ENCODE measurements at regions not wholly inside any gene's neighbourhood (a gene's known extent, or its start where the extent isn't known, plus 50 kb on each side); places are given as distances from the start of the nearest gene placed in this dataset.

DNA sequence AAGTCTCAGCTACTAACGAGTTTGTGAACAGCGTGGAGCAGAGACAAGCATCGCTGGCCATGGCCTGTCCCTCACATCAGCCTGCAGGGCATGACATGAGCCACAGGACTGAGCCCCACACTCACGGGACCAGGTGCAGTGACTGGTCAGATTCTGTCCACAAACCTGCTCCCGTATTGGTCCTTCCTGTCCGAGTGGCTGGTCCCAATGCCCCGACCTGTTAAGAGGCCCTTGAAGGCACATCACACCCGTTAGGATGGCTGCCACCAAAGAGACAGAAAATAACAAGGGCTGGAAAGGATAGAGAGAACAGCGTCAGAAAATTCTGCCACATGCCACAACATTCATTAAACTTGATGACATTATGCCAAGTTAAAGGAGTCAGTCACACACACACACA lies 403.2 kb upstream of the MYT1L start:
- no peak for DNase-seq (ENCODE audit: low read depth)
- no peak overlapping the region for H3K4me3 ChIP-seq (ENCODE audit: low read depth, low read length)
- TF ChIP-seq, protein P1, sequence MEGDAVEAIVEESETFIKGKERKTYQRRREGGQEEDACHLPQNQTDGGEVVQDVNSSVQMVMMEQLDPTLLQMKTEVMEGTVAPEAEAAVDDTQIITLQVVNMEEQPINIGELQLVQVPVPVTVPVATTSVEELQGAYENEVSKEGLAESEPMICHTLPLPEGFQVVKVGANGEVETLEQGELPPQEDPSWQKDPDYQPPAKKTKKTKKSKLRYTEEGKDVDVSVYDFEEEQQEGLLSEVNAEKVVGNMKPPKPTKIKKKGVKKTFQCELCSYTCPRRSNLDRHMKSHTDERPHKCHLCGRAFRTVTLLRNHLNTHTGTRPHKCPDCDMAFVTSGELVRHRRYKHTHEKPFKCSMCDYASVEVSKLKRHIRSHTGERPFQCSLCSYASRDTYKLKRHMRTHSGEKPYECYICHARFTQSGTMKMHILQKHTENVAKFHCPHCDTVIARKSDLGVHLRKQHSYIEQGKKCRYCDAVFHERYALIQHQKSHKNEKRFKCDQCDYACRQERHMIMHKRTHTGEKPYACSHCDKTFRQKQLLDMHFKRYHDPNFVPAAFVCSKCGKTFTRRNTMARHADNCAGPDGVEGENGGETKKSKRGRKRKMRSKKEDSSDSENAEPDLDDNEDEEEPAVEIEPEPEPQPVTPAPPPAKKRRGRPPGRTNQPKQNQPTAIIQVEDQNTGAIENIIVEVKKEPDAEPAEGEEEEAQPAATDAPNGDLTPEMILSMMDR (IDR thresholded peaks at IDR 0.05; ENCODE audit: insufficient read depth, low read length): no peak

DNA sequence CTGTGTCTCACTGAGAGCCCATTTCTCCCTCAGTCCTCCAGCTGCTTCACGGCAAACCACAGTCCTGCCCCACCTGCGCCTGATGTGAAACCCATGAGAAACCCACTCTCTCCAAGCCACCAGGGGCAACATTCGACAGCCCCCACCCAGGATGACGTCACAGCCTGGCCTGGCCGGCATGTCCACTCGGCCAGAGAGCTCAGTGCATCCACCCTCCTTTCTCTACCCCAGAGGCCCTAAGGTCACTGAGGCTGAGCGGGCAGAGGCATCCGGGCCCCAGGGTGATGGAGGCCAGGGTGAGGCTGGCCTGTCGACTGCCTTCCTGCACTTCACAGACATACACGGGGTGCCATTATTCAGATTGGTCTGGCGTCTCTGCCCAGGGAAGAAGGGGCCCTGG lies 402.7 kb upstream of the MYT1L start:
- DNase-seq (ENCODE audit: low read depth): no peak
- H3K4me3 ChIP-seq (ENCODE audit: low read depth, low read length): no peak overlapping the region
- TF ChIP-seq, protein P1 (IDR thresholded peaks at IDR 0.05; ENCODE audit: insufficient read depth, low read length): no peak

DNA sequence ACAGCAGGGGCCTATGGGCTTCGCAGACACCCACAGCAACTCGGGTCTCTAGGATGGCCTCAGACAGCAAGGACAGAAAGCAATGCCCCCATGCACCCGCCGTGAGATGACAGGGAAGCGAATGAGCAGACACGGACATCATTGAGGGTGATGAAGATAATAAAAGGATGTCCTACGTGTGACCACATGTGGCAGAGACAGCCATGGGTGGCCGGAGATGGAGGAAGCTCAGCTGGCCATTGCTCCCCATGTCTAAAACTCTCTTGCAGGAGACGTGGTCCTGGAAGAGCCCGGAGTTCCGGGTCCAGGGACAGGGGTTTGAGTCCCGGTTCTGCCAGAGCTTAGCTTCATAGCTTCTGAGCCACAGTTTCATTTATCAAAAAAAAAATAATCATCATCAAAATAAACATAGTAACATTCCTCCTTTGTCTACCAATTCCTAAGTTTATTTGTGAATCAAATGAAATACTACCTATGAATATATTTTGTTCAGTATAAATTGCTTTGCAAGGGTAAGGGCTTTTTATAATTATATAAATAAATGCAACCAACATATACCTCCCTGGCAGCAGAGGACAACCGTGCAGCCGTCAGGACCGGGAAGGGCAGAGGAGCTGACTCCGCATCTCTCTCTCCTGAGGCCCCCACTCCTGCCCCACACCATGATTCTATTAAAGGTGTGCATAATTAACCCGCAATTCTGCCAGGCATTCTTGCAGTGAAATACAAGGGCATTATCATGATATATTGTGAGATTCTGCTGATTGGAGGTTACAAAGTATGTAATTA lies 401.4 kb upstream of the MYT1L start:
- no peak for DNase-seq (ENCODE audit: low read depth)
- TF ChIP-seq, protein P1 (IDR thresholded peaks at IDR 0.05; ENCODE audit: insufficient read depth, low read length): no peak
- H3K4me3 ChIP-seq (ENCODE audit: low read depth, low read length): no peak overlapping the region

DNA sequence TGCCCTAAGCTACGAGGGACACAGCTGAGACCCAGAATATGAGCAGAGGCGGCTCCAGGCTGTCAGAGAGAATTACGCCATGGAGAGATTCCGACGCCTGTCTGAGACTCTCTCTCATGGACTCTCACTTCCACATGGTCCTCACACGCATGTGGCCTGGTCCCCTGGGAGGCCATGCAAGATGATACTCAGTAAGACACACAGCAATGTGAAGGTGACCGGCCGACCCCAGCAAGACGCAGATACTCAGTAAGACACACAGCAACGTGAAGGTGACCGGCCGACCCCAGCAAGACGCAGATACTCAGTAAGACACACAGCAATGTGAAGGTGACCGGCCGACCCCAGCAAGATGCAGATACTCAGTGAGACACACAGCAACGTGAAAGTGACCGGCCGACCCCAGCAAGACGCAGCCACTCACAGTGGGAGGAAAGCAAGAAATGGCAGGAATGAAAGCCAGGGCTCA lies 400.8 kb upstream of the MYT1L start:
- H3K4me3 ChIP-seq (ENCODE audit: low read depth, low read length): no peak overlapping the region
- TF ChIP-seq, protein P1 (IDR thresholded peaks at IDR 0.05; ENCODE audit: insufficient read depth, low read length): no peak
- no peak for DNase-seq (ENCODE audit: low read depth)

DNA sequence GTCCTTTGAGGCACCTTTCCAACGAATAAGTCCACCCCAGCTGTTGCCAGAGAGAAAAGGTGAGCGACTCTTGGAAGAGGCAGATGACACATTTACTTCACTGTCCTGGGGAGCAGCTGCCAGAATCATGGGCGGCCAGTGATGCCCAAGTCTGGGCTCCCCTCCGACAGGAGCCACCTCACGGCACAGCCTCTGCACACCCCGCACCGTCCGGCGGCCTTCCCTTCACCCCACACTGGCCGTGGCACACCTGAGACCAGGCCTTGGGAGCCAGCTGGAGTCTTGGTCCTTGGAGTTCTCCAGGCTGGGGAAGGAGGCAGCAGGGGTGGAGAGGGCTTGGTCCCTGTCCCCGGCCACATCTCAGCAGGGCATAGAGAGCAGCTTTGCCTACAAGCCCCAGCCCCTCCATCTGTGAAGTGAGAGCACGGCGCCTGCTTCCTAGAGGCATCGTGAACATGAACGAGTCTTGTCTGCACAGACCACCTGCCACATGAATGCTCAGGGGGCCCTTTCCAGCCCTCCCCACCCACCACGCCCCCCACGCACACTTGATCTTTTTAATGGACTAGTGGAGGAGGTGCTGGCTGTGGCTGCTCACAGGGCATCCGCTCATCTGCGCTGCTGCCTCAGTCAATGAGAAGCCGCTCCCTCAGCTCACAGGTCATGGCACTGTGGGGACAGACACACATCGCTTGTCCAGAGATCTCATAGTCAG lies 400.2 kb upstream of the MYT1L start:
- TF ChIP-seq, protein P1 (IDR thresholded peaks at IDR 0.05; ENCODE audit: insufficient read depth, low read length): no peak
- DNase-seq (ENCODE audit: low read depth): no peak
- no peak overlapping the region for H3K4me3 ChIP-seq (ENCODE audit: low read depth, low read length)

DNA sequence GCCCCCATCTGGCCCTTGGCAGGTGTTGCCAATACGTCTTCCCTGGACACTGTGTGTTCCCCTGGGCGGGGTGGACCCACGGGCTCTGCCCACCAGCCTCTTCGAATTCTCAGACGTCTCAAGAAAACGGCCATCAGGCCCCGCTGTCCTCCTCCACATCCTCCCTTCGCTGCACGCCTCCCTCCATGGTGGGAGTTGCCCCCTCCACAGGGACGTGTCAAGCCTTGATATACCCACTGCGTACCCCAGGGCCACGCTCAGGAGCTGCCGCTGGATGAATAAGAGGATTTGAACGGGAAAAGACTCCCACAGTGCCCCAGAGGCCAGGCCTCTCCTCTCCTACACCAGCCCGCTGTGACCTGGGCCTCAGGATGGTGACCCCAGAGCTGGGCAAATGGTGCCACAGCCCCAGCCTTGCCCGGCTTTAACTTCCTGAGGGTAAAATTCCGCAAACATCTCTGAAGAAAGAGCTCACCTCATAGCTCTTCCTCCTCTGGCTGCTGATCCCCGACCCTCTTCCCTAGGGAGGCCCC lies 399.3 kb upstream of the MYT1L start:
- H3K4me3 ChIP-seq (ENCODE audit: low read depth, low read length): no peak overlapping the region
- no peak for DNase-seq (ENCODE audit: low read depth)
- TF ChIP-seq, protein P1 (IDR thresholded peaks at IDR 0.05; ENCODE audit: insufficient read depth, low read length): no peak

Data from fibroblast of the aortic adventitia (primary cell).